ENCODE measurements at regions not wholly inside any gene's neighbourhood (a gene's known extent, or its start where the extent isn't known, plus 50 kb on each side); places are given as distances from the start of the nearest gene placed in this dataset.

DNA sequence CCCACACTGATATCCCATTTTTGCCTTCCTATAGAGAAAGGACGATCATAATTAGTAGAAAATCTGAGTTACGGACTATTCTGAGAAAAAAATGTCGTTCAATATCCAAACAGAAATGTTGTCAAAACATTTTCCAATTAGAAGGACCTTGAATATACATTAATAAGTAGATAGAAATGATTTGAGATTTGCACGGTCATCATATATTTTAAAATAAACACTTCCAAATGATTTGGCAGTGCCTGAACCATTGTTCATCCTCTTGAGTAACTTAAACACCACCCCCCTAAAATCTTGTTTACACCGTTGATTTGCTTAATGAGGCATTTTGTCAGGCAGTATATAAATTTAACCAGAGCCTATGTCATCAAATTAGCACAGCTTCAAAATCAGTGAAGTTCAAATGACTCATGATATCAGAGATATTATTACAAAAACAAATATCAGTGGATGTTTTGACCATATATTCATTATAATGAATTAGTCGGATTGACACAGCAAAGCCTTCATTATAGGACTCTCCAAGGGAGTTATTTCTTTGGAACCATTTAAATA lies 105.0 kb downstream of the ACTL7B start:
- no peaks in the 10 kb centered on the region for H3K9me3 ChIP-seq (ENCODE audit: control insufficient read depth, low read depth, low read length)
- no peaks in the 10 kb centered on the region for H3K36me3 ChIP-seq (ENCODE audit: control insufficient read depth in 2 of 2, extremely low read depth in 1 of 2, insufficient read depth in 2 of 2, low read length in 2 of 2)
- H3K9ac ChIP-seq (ENCODE audit: control insufficient read depth, extremely low read depth, insufficient read depth, low read length), result no peak overlapping the region
- no peak for FAIRE-seq
- H3K27me3 ChIP-seq (ENCODE audit: control insufficient read depth, extremely low read depth, insufficient read depth, low read length), result no peaks in the 10 kb centered on the region
- TF ChIP-seq, protein P1, sequence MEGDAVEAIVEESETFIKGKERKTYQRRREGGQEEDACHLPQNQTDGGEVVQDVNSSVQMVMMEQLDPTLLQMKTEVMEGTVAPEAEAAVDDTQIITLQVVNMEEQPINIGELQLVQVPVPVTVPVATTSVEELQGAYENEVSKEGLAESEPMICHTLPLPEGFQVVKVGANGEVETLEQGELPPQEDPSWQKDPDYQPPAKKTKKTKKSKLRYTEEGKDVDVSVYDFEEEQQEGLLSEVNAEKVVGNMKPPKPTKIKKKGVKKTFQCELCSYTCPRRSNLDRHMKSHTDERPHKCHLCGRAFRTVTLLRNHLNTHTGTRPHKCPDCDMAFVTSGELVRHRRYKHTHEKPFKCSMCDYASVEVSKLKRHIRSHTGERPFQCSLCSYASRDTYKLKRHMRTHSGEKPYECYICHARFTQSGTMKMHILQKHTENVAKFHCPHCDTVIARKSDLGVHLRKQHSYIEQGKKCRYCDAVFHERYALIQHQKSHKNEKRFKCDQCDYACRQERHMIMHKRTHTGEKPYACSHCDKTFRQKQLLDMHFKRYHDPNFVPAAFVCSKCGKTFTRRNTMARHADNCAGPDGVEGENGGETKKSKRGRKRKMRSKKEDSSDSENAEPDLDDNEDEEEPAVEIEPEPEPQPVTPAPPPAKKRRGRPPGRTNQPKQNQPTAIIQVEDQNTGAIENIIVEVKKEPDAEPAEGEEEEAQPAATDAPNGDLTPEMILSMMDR (optimal IDR thresholded peaks at IDR 0.05 in 1 of 3, IDR thresholded peaks at IDR 0.05 in 1 of 3, conservative IDR thresholded peaks at IDR 0.05 in 1 of 3; ENCODE audit: extremely low read depth in 1 of 3, insufficient read depth in 2 of 3, low read length in 3 of 3), result no peak
- TF ChIP-seq EZH2 (IDR thresholded peaks at IDR 0.05; ENCODE audit: low read length), result no peak
- H2AFZ ChIP-seq (ENCODE audit: control insufficient read depth, low read length), result no peak overlapping the region
- no peak overlapping the region for H3K4me3 ChIP-seq (ENCODE audit: control insufficient read depth in 2 of 3, extremely low read depth in 1 of 3, insufficient read depth in 2 of 3, low read depth in 1 of 3, low read length in 3 of 3)
- H4K20me1 ChIP-seq (ENCODE audit: control insufficient read depth, extremely low read depth, insufficient read depth, low read length), result no peaks in the 10 kb centered on the region
- no peak overlapping the region for H3K4me2 ChIP-seq (ENCODE audit: control insufficient read depth, extremely low read depth, insufficient read depth, low read depth, low read length)
- H3K9me1 ChIP-seq (ENCODE audit: control insufficient read depth, extremely low read depth, insufficient read depth, low read length), result no peaks in the 10 kb centered on the region
- dilution Hi-C loops (cut with MboI; ENCODE audit: extremely low pct_ligation_motif_present, low sequenced_read_pairs), result no loop called here
- no peaks in the 10 kb centered on the region for H3K79me2 ChIP-seq (ENCODE audit: control insufficient read depth, insufficient read depth, low read length)
- H3K4me1 ChIP-seq (ENCODE audit: control insufficient read depth, extremely low read depth, insufficient read depth, low read length), result no peaks in the 10 kb centered on the region
- no peak overlapping the region for H3K27ac ChIP-seq (ENCODE audit: control insufficient read depth, insufficient read depth, low read length)
- no peak for DNase-seq (ENCODE audit: low read depth, low spot score)

DNA sequence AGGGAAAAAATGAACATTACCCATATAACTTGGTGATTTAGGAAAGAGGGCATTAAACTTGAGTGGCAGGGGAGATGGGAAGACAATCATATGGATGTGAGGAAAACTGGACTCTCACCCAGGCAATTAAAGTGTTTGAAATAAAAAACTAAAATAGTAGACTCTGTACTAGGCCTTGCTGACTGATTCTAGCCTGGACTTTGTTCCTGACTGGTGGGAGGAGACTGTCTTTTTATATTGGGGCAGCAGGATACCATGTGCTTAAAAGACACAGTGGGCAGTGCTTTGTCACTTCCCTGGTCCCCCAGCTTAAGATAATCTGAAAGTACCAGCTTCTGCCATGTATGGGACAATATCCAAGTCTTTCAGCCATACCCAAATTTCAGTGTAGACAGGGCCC lies 107.0 kb downstream of the ACTL7B start:
- Histone ChIP-seq H4K20me1 (ENCODE audit: control insufficient read depth, extremely low read depth, insufficient read depth, low read length) (no peaks in the 10 kb centered on the region), H3K9ac (ENCODE audit: control insufficient read depth, extremely low read depth, insufficient read depth, low read length) (no peak overlapping the region), H3K27ac (ENCODE audit: control insufficient read depth, insufficient read depth, low read length) (no peak overlapping the region), H2AFZ (ENCODE audit: control insufficient read depth, low read length) (no peak overlapping the region), H3K4me1 (ENCODE audit: control insufficient read depth, extremely low read depth, insufficient read depth, low read length) (peaks cover 7% of the 10 kb centered on the region), H3K4me3 (ENCODE audit: control insufficient read depth in 2 of 3, extremely low read depth in 1 of 3, insufficient read depth in 2 of 3, low read depth in 1 of 3, low read length in 3 of 3) (no peak overlapping the region), H3K4me2 (ENCODE audit: control insufficient read depth, extremely low read depth, insufficient read depth, low read depth, low read length) (no peak overlapping the region), H3K79me2 (ENCODE audit: control insufficient read depth, insufficient read depth, low read length) (no peaks in the 10 kb centered on the region), H3K9me1 (ENCODE audit: control insufficient read depth, extremely low read depth, insufficient read depth, low read length) (no peaks in the 10 kb centered on the region), H3K27me3 (ENCODE audit: control insufficient read depth, extremely low read depth, insufficient read depth, low read length) (no peaks in the 10 kb centered on the region), H3K36me3 (ENCODE audit: control insufficient read depth in 2 of 2, extremely low read depth in 1 of 2, insufficient read depth in 2 of 2, low read length in 2 of 2) (no peaks in the 10 kb centered on the region), H3K9me3 (ENCODE audit: control insufficient read depth, low read depth, low read length) (no peaks in the 10 kb centered on the region)
- TF ChIP-seq EZH2 (IDR thresholded peaks at IDR 0.05; ENCODE audit: low read length), result no peak
- TF ChIP-seq, protein P1 (optimal IDR thresholded peaks at IDR 0.05 in 1 of 3, IDR thresholded peaks at IDR 0.05 in 1 of 3, conservative IDR thresholded peaks at IDR 0.05 in 1 of 3; ENCODE audit: extremely low read depth in 1 of 3, insufficient read depth in 2 of 3, low read length in 3 of 3), result no peak
- dilution Hi-C loops (cut with MboI; ENCODE audit: extremely low pct_ligation_motif_present, low sequenced_read_pairs), result no loop called here
- FAIRE-seq, result no peak
- DNase-seq (ENCODE audit: low read depth, low spot score), result no peak

Data from keratinocyte (primary cell).